Hepatocyte (in vitro differentiated cells): ENCODE measurements at regions not wholly inside any gene's neighbourhood (a gene's known extent, or its start where the extent isn't known, plus 50 kb on each side); places are given as distances from the start of the nearest gene placed in this dataset.

Source experiments
- CTCF ChIP-seq: fragments of 200-600 bp; sonication (generic); IDR thresholded peaks from 2 replicates; pipeline ENCODE4 v1.5.1; 2016; ENCODE audit warnings: antibody characterized with exemption, mild to moderate bottlenecking; ENCODE audit not compliant: poor library complexity
- EZH2phosphoT487 ChIP-seq: fragments of 200-600 bp; sonication (generic); IDR thresholded peaks from one replicate; pipeline ENCODE4 v1.6.1; 2018; ENCODE audit warnings: antibody characterized with exemption, mild to moderate bottlenecking, low read depth, moderate library complexity; ENCODE audit not compliant: unreplicated experiment, severe bottlenecking

DNA sequence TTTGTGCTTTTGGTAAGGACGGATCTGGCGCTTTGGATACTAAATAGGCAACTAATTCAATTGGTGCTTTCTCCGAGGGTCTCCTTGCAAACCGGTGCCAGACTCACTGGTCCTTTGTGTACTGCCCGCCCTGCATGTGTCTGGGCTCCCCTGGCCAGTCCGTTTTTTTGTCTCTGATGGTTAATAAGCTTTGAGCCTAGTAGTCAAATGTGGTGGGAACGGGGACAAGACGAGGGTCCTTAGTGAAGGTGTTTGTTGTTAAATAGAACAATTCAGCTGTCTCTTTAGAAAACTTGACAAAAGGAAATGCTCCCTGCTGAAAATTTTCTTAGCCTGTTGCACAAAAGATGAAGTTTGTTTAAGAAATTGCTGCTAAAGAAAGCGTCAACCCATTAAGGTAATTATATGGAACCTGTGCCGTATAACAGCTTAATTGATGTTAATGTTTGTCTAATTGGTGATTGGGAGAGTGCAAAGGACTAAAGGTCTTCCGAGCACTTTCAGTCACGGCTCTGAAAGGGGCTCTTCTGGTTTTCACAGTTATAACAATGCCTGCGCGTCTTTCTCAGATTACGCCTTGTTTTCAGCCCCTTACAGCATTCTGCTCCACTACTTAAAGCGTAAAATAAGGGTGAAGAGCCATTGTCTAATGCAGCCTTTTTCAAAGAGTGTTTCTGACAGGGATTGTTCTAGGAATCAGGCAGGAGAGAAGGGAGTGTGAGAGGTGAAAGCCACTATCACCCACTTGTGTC is 537.4 kb downstream of the PRKD1 start:
- TF ChIP-seq CTCF (no peak), EZH2phosphoT487 (no peak)
